Naive thymus-derived CD4-positive, alpha-beta T cell (primary cell): ENCODE measurements at regions not wholly inside any gene's neighbourhood (a gene's known extent, or its start where the extent isn't known, plus 50 kb on each side); places are given as distances from the start of the nearest gene placed in this dataset.
"Not testable (repeated sequence)": the region's sequence is repeated elsewhere in the genome, so short reads cannot be mapped to it uniquely, and the experiment has no call there.

Experiments
- ATAC-seq: fragments of 150-1000 bp; cut with Tn5 transposase; 2 replicates; pipeline ENCODE4 v1.10.0; 2021; ENCODE audit warnings: mild to moderate bottlenecking, moderate library complexity
- CTCF ChIA-PET: fragments of 350-600 bp; sonication (Branson Sonifier 250); formaldehyde crosslinking; loops from one replicate; lab custom pipeline; 2021; ENCODE audit warnings: antibody characterized with exemption; lab: Charles Lee
- POLR2A ChIA-PET: fragments of 350-600 bp; sonication (Branson Sonifier 250); formaldehyde crosslinking; loops from one replicate; lab custom pipeline; 2021; ENCODE audit warnings: antibody characterized with exemption, inconsistent platforms; lab: Charles Lee
- DNase-seq, 9 donors: peaks; one replicate each; pipeline versions ENCODE4 v3.0.0 to v3.0.0-alpha.2; 2020 to 2022; ENCODE audit warnings: mixed read lengths in 1 of 9
- H3K27ac ChIP-seq: one replicate; pipeline ENCODE4 v1.7.0; 2013; ENCODE audit warnings: mild to moderate bottlenecking, low read depth, low read length, moderate library complexity
- H3K27me3 ChIP-seq, 2 donors: one replicate each; pipeline ENCODE4 v1.7.0; 2013; ENCODE audit warnings: low read length in 2 of 2, mild to moderate bottlenecking in 2 of 2, moderate library complexity in 2 of 2; ENCODE audit not compliant: control insufficient read depth in 2 of 2, insufficient read depth in 2 of 2
- H3K36me3 ChIP-seq, 3 experiments: 1 replicate in 2 of 3; 2 replicates in 1 of 3; pipeline ENCODE4 v1.7.0; 2013; ENCODE audit warnings: low read length in 3 of 3, mild to moderate bottlenecking in 3 of 3, moderate library complexity in 1 of 3; ENCODE audit not compliant: insufficient read depth in 3 of 3, control insufficient read depth in 2 of 3
- H3K4me1 ChIP-seq, 2 donors: one replicate each; pipeline ENCODE4 v1.7.0; 2013; ENCODE audit warnings: low read length in 2 of 2, mild to moderate bottlenecking in 2 of 2, moderate library complexity in 1 of 2; ENCODE audit not compliant: control insufficient read depth in 2 of 2, insufficient read depth in 2 of 2
- H3K4me3 ChIP-seq: 2 replicates; pipeline ENCODE4 v1.7.0; 2013; ENCODE audit warnings: mild to moderate bottlenecking, low read length
- H3K9me3 ChIP-seq, 3 experiments: 1 replicate in 2 of 3; 2 replicates in 1 of 3; pipeline ENCODE4 v1.7.0; 2013; ENCODE audit warnings: low read length in 3 of 3; ENCODE audit not compliant: control insufficient read depth in 2 of 3
- H3K27ac Mint-ChIP-seq, 9 donors: one replicate each; pipeline ENCODE4 v1.8.0; 2020 to 2022; ENCODE audit warnings: mixed read lengths in 9 of 9, mild to moderate bottlenecking in 8 of 9, moderate library complexity in 5 of 9, inconsistent platforms in 2 of 9
- H3K27me3 Mint-ChIP-seq, 5 donors: one replicate each; pipeline ENCODE4 v1.8.0; 2021 to 2022; ENCODE audit warnings: mixed read lengths in 5 of 5, mild to moderate bottlenecking in 1 of 5
- H3K36me3 Mint-ChIP-seq, 5 donors: one replicate each; pipeline ENCODE4 v1.8.0; 2020 to 2022; ENCODE audit warnings: mixed read lengths in 5 of 5, mild to moderate bottlenecking in 3 of 5, inconsistent platforms in 1 of 5
- H3K4me1 Mint-ChIP-seq, 7 donors: one replicate each; pipeline ENCODE4 v1.8.0; 2020 to 2022; ENCODE audit warnings: mixed read lengths in 7 of 7, mild to moderate bottlenecking in 3 of 7, inconsistent platforms in 1 of 7
- H3K4me3 Mint-ChIP-seq, 10 donors: one replicate each; pipeline ENCODE4 v1.8.0; 2020 to 2022; ENCODE audit warnings: mild to moderate bottlenecking in 10 of 10, mixed read lengths in 10 of 10, moderate library complexity in 6 of 10, inconsistent platforms in 2 of 10
- H3K9me3 Mint-ChIP-seq, 11 donors: one replicate each; pipeline ENCODE4 v1.8.0; 2020 to 2022; ENCODE audit warnings: mixed read lengths in 11 of 11, mild to moderate bottlenecking in 4 of 11, inconsistent platforms in 1 of 11, moderate library complexity in 1 of 11
- intact Hi-C, 2 donors: fragments of 100-400 bp; cut with micrococcal nuclease; formaldehyde crosslinking; loops; one replicate each; pipeline ENCODE4 v1.15.1; 2023

DNA sequence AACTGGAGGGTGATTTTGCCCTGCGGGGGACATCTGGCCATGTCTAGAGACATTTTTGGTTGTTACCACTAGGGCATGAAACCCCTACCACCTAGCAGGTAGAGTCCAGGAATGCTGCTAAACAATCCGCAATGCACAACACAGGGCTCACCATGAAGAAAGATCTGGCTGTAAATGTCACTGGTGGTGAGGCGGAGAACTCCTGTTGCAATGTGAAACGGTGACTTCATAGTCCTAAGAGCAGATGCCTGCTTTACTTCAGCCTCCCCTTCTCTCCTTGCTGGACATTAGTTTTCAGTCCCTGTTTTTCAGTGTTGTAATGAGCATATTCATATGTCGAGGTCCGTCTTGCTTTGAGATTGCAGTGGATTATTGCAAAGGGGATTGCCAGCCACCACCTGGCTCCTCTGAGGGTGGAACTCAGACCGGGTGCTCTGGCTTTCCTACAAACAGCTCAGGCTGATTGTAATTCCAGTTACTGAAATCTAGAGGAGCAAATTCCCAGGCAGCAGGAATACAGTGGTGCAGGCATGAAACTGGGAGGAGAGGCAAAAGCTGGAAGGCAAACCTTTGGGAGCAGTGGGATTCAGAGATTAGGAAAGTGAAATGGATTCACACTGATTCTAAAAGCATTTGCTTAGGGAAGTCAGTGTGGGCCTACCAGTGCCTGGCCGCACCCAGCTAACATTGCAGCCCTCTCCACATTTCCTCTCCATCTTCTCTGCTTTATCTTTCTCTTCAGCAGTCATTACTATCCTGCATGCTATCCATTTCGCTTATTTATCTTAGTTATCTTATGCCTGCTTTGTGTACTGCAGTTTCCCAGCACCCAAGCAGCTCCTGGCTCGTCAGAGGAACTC is 76.1 kb upstream of the PCDH8 start:
- Mint-ChIP-seq H3K9me3 (peaks cover 0 to 3% (median 0%) of the 10 kb centered on the region in 11 donors), H3K36me3 (no peaks in the 10 kb centered on the region), H3K4me3 (no peak overlapping the region), H3K27ac (no peak overlapping the region), H3K27me3 (peaks cover 0 to 50% (median 18%) of the 10 kb centered on the region in 5 donors), H3K4me1 (no peaks in the 10 kb centered on the region)
- Histone ChIP-seq H3K4me1 (no peaks in the 10 kb centered on the region), H3K9me3 (no peaks in the 10 kb centered on the region), H3K27me3 (no peaks in the 10 kb centered on the region), H3K36me3 (no peaks in the 10 kb centered on the region), H3K27ac (no peak overlapping the region), H3K4me3 (no peak overlapping the region)
- no peak for DNase-seq
- CTCF ChIA-PET = no interaction called here
- intact Hi-C loops = no loop called here
- no peak for ATAC-seq
- POLR2A ChIA-PET = no interaction called here

DNA sequence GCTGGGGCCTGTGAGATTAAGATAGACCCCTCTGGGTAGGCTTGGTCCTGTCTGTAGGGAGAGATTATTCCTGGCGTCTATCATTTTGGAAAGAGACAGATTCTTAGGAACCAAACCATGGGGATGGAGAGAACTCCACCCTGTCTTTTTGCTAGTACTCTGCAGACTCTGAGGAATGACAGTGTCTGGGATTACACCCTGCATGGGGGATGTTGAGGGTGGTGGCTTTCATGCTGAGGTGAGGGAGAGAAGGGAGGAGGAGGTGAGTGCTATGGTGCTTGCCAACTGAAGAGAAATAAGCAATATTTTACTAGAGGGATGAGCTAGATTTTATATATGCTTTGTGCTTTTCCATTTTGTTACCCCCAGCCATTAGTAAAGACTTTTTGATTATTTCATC is 74.5 kb upstream of the PCDH8 start:
- no peak for DNase-seq
- no peak for ATAC-seq
- intact Hi-C loops = no loop called here
- peaks cover 0 to under 1% (median 0%) of the 10 kb centered on the region in 5 donors for H3K36me3 Mint-ChIP-seq
- peaks cover 0 to 6% (median 0%) of the 10 kb centered on the region in 11 donors for H3K9me3 Mint-ChIP-seq
- no peak overlapping the region for H3K27ac ChIP-seq
- H3K27me3 ChIP-seq = no peaks in the 10 kb centered on the region
- no peaks in the 10 kb centered on the region for H3K4me1 Mint-ChIP-seq
- ChIA-PET CTCF (no interaction called here), POLR2A (no interaction called here)
- H3K4me3 ChIP-seq = no peak overlapping the region
- H3K9me3 ChIP-seq = no peaks in the 10 kb centered on the region
- peaks cover 0 to 39% (median 18%) of the 10 kb centered on the region in 5 donors for H3K27me3 Mint-ChIP-seq
- no peaks in the 10 kb centered on the region for H3K36me3 ChIP-seq
- H3K27ac Mint-ChIP-seq = no peak overlapping the region
- no peak overlapping the region for H3K4me3 Mint-ChIP-seq
- no peaks in the 10 kb centered on the region for H3K4me1 ChIP-seq

DNA sequence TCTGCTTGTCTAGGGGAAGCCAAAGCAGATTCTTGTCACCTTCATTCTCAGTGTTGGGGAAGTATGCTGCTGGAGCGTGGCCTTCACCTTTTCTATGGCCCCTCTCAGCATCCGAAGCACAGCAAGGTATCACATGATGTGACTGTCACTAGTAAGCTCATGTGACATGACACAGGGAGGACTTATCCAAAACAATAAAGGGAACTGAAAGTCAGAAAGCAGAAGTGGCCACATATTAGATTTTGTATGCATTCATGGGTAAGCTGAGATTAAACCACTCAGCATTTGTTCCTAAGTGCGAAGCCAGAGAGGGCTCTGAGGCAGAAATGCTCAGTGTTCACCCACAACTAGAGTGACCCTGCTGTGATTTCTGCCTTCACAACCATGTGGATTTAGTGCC is 72.8 kb upstream of the PCDH8 start:
- Histone ChIP-seq H3K27me3 (no peaks in the 10 kb centered on the region), H3K4me3 (no peak overlapping the region), H3K9me3 (no peaks in the 10 kb centered on the region), H3K4me1 (no peaks in the 10 kb centered on the region), H3K36me3 (no peaks in the 10 kb centered on the region), H3K27ac (no peak overlapping the region)
- POLR2A ChIA-PET = no interaction called here
- intact Hi-C loops = no loop called here
- ATAC-seq = peak; percentile 69
- Mint-ChIP-seq H3K27me3 (peaks cover 0 to 38% (median 24%) of the 10 kb centered on the region in 5 donors), H3K27ac (no peak overlapping the region), H3K4me3 (no peak overlapping the region), H3K4me1 (no peaks in the 10 kb centered on the region), H3K36me3 (peaks cover 0 to 6% (median 0%) of the 10 kb centered on the region in 5 donors), H3K9me3 (peaks cover 0 to 13% (median 3%) of the 10 kb centered on the region in 11 donors)
- CTCF ChIA-PET = no interaction called here
- no peak for DNase-seq

DNA sequence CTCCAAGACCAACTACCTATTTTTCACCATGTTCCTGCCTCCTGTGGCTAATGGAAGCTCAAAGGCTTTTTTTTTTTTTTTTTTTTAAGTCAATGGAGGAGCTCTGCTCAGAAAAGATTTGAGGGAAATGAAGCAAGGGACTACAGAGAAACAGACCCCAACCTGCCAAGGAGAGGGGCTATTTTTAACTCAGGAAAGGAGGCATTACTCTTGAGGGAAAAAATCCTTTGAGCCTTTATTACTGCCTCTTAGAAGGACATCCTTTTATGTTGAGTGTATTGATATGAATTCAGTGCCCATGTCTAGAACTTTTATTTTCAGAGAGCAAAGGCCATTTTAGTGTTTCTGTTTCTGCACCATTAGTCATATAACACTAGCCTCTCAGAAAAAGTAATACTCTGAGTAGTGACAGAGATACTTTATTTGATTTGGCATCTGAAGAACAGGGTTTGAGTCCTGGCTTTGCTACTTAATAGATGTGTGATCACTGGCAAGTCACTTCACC is 68.1 kb upstream of the PCDH8 start:
- Mint-ChIP-seq H3K4me1 (no peaks in the 10 kb centered on the region), H3K36me3 (peaks cover 0 to 6% (median 0%) of the 10 kb centered on the region in 5 donors), H3K4me3 (no peak overlapping the region), H3K9me3 (peaks cover 0 to 13% (median 5%) of the 10 kb centered on the region in 11 donors), H3K27me3 (peaks cover 0 to 30% (median 23%) of the 10 kb centered on the region in 5 donors), H3K27ac (no peak overlapping the region)
- H3K9me3 ChIP-seq = no peaks in the 10 kb centered on the region
- H3K4me3 ChIP-seq = no peak overlapping the region
- H3K27ac ChIP-seq = no peak overlapping the region
- H3K4me1 ChIP-seq = no peaks in the 10 kb centered on the region
- H3K27me3 ChIP-seq = no peaks in the 10 kb centered on the region
- ChIA-PET CTCF (no interaction called here), POLR2A (no interaction called here)
- DNase-seq (no peak), ATAC-seq (no peak)
- intact Hi-C loops = no loop called here
- H3K36me3 ChIP-seq = no peaks in the 10 kb centered on the region

DNA sequence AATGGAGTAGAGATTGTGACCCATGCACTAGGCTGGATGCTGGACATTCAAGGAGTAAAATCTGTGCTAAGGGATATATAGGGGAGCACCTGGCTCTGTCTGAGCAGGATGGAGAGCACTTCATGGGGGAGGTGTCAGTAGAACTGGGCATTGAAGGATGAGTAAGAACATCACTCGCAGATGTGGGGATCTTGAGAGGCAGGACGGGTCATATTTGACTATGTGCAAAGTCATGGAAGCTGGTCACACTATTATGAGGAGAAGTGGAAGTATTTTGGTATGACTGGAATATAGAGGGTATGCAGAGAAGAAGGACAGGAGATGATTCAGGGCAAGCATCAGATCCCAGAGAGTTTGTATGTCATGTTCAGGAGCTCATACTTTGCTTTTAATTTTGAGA is 62.9 kb upstream of the PCDH8 start:
- Mint-ChIP-seq H3K27me3 (peaks cover 11 to 29% (median 14%) of the 10 kb centered on the region in 5 donors), H3K36me3 (no peaks in the 10 kb centered on the region), H3K9me3 (peaks cover 0 to 5% (median 0%) of the 10 kb centered on the region in 11 donors), H3K4me3 (no peak overlapping the region), H3K4me1 (no peaks in the 10 kb centered on the region), H3K27ac (no peak overlapping the region)
- DNase-seq (no peak), ATAC-seq (no peak)
- ChIA-PET POLR2A (no interaction called here), CTCF (no interaction called here)
- Histone ChIP-seq H3K27ac (no peak overlapping the region), H3K27me3 (no peaks in the 10 kb centered on the region), H3K4me3 (no peak overlapping the region), H3K9me3 (no peaks in the 10 kb centered on the region), H3K36me3 (no peaks in the 10 kb centered on the region), H3K4me1 (no peaks in the 10 kb centered on the region)
- intact Hi-C loops = no loop called here

DNA sequence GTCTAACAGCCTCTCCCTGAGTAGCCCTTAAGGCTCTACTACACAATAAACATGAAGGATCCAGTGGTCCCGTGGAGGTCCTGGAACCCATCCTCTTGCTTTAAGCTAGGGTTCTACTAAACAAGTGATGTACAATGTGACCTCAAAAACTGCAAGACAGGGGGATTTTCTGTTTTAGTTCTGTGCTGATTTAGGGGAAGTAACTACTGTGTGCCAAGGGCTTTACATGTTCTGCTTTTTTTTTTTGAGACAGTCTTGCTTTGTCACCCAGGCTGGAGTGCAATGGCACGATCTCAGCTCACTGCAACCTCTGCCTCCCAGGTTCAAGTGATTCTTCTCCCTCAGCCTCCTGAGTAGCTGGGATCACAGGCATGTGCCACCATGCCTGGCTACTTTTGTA is 61.9 kb upstream of the PCDH8 start:
- H3K27ac Mint-ChIP-seq, intact Hi-C loops, DNase-seq, H3K9me3 Mint-ChIP-seq, H3K4me1 Mint-ChIP-seq, H3K4me3 ChIP-seq, H3K36me3 ChIP-seq, H3K27me3 ChIP-seq, H3K4me3 Mint-ChIP-seq, POLR2A ChIA-PET, H3K36me3 Mint-ChIP-seq, H3K27ac ChIP-seq, H3K4me1 ChIP-seq, H3K9me3 ChIP-seq, CTCF ChIA-PET: not testable (repeated sequence)
- ATAC-seq = peak; percentile 61
- peaks cover 21 to 39% (median 25%) of the 10 kb centered on the region in 5 donors for H3K27me3 Mint-ChIP-seq
